ENCODE measurements at regions not wholly inside any gene's neighbourhood (a gene's known extent, or its start where the extent isn't known, plus 50 kb on each side); places are given as distances from the start of the nearest gene placed in this dataset.

GRCh38 chr2:185891403-185891802, 152.8 kb downstream of the FSIP2 start:
- Histone ChIP-seq H3K9me3 (ENCODE audit: control insufficient read depth in 4 of 4, low read length in 3 of 4) (no peaks in the 10 kb centered on the region), H3K27ac (ENCODE audit: low read depth in 1 of 2, low read length in 2 of 2) (no peak overlapping the region)

GRCh38 chr2:185891804-185892411, 153.3 kb downstream of the FSIP2 start:
- no peak overlapping the region for H3K27ac ChIP-seq (ENCODE audit: low read depth in 1 of 2, low read length in 2 of 2)
- peaks cover 0 to 11% (median 2%) of the 10 kb centered on the region in 4 donors for H3K4me1 ChIP-seq (ENCODE audit: control insufficient read depth in 4 of 4, insufficient read depth in 4 of 4, low read length in 3 of 4)
- H3K4me3 ChIP-seq (ENCODE audit: low read depth in 1 of 3, low read length in 3 of 3), result no peak overlapping the region
- WGBS, result 53% methylated on average over 2 of the region's 2 CpGs
- H3K27me3 ChIP-seq (ENCODE audit: control insufficient read depth in 4 of 4, insufficient read depth in 4 of 4, low read length in 3 of 4), result no peaks in the 10 kb centered on the region
- H3K36me3 ChIP-seq (ENCODE audit: control insufficient read depth in 4 of 4, insufficient read depth in 3 of 4, low read depth in 1 of 4, low read length in 3 of 4), result no peaks in the 10 kb centered on the region
- DNase-seq (ENCODE audit: low spot score), result no peak
- TF ChIP-seq RAD21 (IDR thresholded peaks at IDR 0.05), result no peak
- TF ChIP-seq GABPA (IDR thresholded peaks at IDR 0.05 in 1 of 2, conservative IDR thresholded peaks at IDR 0.05 in 1 of 2), result no peak
- no peak for TF ChIP-seq FOXA2 (IDR thresholded peaks at IDR 0.05)
- peak in 1 of 2 donors; percentile 28 for TF ChIP-seq HNF4A (conservative IDR thresholded peaks at IDR 0.05)
- no peak overlapping the region for H3K9ac ChIP-seq (ENCODE audit: low read depth in 1 of 2, low read length in 2 of 2)
- H3K9me3 ChIP-seq (ENCODE audit: control insufficient read depth in 4 of 4, low read length in 3 of 4), result no peaks in the 10 kb centered on the region

More at GRCh38 chr2:185891403-185891802, 152.8 kb downstream of the FSIP2 start:
- Histone ChIP-seq H3K9ac (ENCODE audit: low read depth in 1 of 2, low read length in 2 of 2) (no peak overlapping the region), H3K36me3 (ENCODE audit: control insufficient read depth in 4 of 4, insufficient read depth in 3 of 4, low read depth in 1 of 4, low read length in 3 of 4) (no peaks in the 10 kb centered on the region), H3K27me3 (ENCODE audit: control insufficient read depth in 4 of 4, insufficient read depth in 4 of 4, low read length in 3 of 4) (no peaks in the 10 kb centered on the region), H3K4me1 (ENCODE audit: control insufficient read depth in 4 of 4, insufficient read depth in 4 of 4, low read length in 3 of 4) (peaks cover 0 to 11% (median 2%) of the 10 kb centered on the region in 4 donors), H3K4me3 (ENCODE audit: low read depth in 1 of 3, low read length in 3 of 3) (no peak overlapping the region)
- DNase-seq (ENCODE audit: low spot score), result no peak
- TF ChIP-seq GABPA (IDR thresholded peaks at IDR 0.05 in 1 of 2, conservative IDR thresholded peaks at IDR 0.05 in 1 of 2), result no peak
- peak; percentile 61 to 64 for TF ChIP-seq HNF4A (conservative IDR thresholded peaks at IDR 0.05)

DNA sequence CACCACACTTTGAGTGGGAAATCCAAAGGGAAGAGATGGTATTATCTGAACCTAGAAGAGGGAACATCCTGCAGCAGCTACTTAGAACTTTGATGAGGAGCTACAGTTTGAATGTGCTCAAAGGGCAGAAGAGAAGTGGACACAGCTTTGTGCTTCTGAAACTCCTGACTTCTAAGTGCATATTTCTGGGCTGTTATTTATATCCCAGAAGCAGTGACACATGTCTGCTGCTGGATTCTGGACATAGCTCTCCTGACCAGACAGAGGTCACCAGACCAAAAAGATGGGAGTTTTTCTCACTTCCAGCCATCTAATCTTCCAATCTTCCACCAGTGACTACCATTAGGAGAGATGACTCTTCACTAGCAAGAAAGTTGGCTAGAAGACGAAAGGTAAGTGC, 153.9 kb downstream of the FSIP2 start:
- H3K9ac ChIP-seq (ENCODE audit: low read depth in 1 of 2, low read length in 2 of 2), result no peak overlapping the region
- H3K4me3 ChIP-seq (ENCODE audit: low read depth in 1 of 3, low read length in 3 of 3), result no peak overlapping the region
- no peaks in the 10 kb centered on the region for H3K9me3 ChIP-seq (ENCODE audit: control insufficient read depth in 4 of 4, low read length in 3 of 4)
- WGBS, result 91% methylated on average over 1 of the region's 1 CpG
- no peaks in the 10 kb centered on the region for H3K36me3 ChIP-seq (ENCODE audit: control insufficient read depth in 4 of 4, insufficient read depth in 3 of 4, low read depth in 1 of 4, low read length in 3 of 4)
- no peak for DNase-seq (ENCODE audit: low spot score)
- peaks cover 0 to 11% (median 2%) of the 10 kb centered on the region in 4 donors for H3K4me1 ChIP-seq (ENCODE audit: control insufficient read depth in 4 of 4, insufficient read depth in 4 of 4, low read length in 3 of 4)
- no peak overlapping the region for H3K27ac ChIP-seq (ENCODE audit: low read depth in 1 of 2, low read length in 2 of 2)
- TF ChIP-seq GABPA (IDR thresholded peaks at IDR 0.05 in 1 of 2, conservative IDR thresholded peaks at IDR 0.05 in 1 of 2), result no peak
- TF ChIP-seq, protein P1, sequence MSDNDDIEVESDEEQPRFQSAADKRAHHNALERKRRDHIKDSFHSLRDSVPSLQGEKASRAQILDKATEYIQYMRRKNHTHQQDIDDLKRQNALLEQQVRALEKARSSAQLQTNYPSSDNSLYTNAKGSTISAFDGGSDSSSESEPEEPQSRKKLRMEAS (IDR thresholded peaks at IDR 0.05), result no peak
- TF ChIP-seq EGR1 (IDR thresholded peaks at IDR 0.05; ENCODE audit: low read depth in 2 of 2), result no peak
- no peak for TF ChIP-seq HNF4G (IDR thresholded peaks at IDR 0.05)
- TF ChIP-seq CTCF (IDR thresholded peaks at IDR 0.05; ENCODE audit: low read depth, low read length, missing input control), result no peak
- no peak for TF ChIP-seq HNF4A (conservative IDR thresholded peaks at IDR 0.05)
- TF ChIP-seq RAD21 (IDR thresholded peaks at IDR 0.05), result no peak
- TF ChIP-seq RXRA (IDR thresholded peaks at IDR 0.05), result no peak
- no peak for TF ChIP-seq FOXA2 (IDR thresholded peaks at IDR 0.05)
- TF ChIP-seq, protein P2, sequence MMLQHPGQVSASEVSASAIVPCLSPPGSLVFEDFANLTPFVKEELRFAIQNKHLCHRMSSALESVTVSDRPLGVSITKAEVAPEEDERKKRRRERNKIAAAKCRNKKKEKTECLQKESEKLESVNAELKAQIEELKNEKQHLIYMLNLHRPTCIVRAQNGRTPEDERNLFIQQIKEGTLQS (IDR thresholded peaks at IDR 0.05), result no peak
- TF ChIP-seq JUND (IDR thresholded peaks at IDR 0.05), result no peak
- TF ChIP-seq REST (IDR thresholded peaks at IDR 0.05), result no peak
- no peak for TF ChIP-seq NR2F2 (IDR thresholded peaks at IDR 0.05)
- no peak for TF ChIP-seq FOXA1 (IDR thresholded peaks at IDR 0.05)
- TF ChIP-seq SP1 (IDR thresholded peaks at IDR 0.05), result no peak
- no peak for TF ChIP-seq TAF1 (conservative IDR thresholded peaks at IDR 0.05)
- TF ChIP-seq YY1 (IDR thresholded peaks at IDR 0.05), result no peak
- no peak for TF ChIP-seq ZBTB33 (IDR thresholded peaks at IDR 0.05)
- no peaks in the 10 kb centered on the region for H3K27me3 ChIP-seq (ENCODE audit: control insufficient read depth in 4 of 4, insufficient read depth in 4 of 4, low read length in 3 of 4)

Data from liver (tissue), 8 donors.